ENCODE measurements at regions not wholly inside any gene's neighbourhood (a gene's known extent, or its start where the extent isn't known, plus 50 kb on each side); places are given as distances from the start of the nearest gene placed in this dataset.

- TF ChIP-seq, protein P1, sequence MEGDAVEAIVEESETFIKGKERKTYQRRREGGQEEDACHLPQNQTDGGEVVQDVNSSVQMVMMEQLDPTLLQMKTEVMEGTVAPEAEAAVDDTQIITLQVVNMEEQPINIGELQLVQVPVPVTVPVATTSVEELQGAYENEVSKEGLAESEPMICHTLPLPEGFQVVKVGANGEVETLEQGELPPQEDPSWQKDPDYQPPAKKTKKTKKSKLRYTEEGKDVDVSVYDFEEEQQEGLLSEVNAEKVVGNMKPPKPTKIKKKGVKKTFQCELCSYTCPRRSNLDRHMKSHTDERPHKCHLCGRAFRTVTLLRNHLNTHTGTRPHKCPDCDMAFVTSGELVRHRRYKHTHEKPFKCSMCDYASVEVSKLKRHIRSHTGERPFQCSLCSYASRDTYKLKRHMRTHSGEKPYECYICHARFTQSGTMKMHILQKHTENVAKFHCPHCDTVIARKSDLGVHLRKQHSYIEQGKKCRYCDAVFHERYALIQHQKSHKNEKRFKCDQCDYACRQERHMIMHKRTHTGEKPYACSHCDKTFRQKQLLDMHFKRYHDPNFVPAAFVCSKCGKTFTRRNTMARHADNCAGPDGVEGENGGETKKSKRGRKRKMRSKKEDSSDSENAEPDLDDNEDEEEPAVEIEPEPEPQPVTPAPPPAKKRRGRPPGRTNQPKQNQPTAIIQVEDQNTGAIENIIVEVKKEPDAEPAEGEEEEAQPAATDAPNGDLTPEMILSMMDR (IDR thresholded peaks at IDR 0.05; ENCODE audit: insufficient read depth, low read depth, low read length) = no peak
- no peak for TF ChIP-seq EZH2 (IDR thresholded peaks at IDR 0.05; ENCODE audit: insufficient read depth, low read length)
Measured at GRCh38 chr15:93347986-93348385, 259.0 kb upstream of the RGMA start.
